ENCODE measurements at regions not wholly inside any gene's neighbourhood (a gene's known extent, or its start where the extent isn't known, plus 50 kb on each side); places are given as distances from the start of the nearest gene placed in this dataset.

- H3K36me3 ChIP-seq (ENCODE audit: insufficient read depth, low read length), result no peaks in the 10 kb centered on the region
- H2AFZ ChIP-seq (ENCODE audit: low read depth, low read length), result no peak overlapping the region
- H3K9me3 ChIP-seq (ENCODE audit: insufficient read depth, low read length, severe bottlenecking), result no peaks in the 10 kb centered on the region
- no peak overlapping the region for H3K27ac ChIP-seq (ENCODE audit: low read length)
- H3K27me3 ChIP-seq (ENCODE audit: insufficient read depth, low read length, poor library complexity), result no peaks in the 10 kb centered on the region
- H3K4me1 ChIP-seq (ENCODE audit: insufficient read depth, low read length), result no peaks in the 10 kb centered on the region
- no peaks in the 10 kb centered on the region for H4K20me1 ChIP-seq (ENCODE audit: insufficient read depth, low read length)
- no peak overlapping the region for H3K4me2 ChIP-seq (ENCODE audit: insufficient read depth, low read length)
- no peak for ATAC-seq (ENCODE audit: insufficient read depth, low read depth)
- no peak for DNase-seq
- no peak overlapping the region for H3K9ac ChIP-seq (ENCODE audit: low read depth, low read length)
- TF ChIP-seq EZH2 (IDR thresholded peaks at IDR 0.05; ENCODE audit: borderline replicate concordance, low read depth, low read length, severe bottlenecking), result no peak
- TF ChIP-seq, protein P1, sequence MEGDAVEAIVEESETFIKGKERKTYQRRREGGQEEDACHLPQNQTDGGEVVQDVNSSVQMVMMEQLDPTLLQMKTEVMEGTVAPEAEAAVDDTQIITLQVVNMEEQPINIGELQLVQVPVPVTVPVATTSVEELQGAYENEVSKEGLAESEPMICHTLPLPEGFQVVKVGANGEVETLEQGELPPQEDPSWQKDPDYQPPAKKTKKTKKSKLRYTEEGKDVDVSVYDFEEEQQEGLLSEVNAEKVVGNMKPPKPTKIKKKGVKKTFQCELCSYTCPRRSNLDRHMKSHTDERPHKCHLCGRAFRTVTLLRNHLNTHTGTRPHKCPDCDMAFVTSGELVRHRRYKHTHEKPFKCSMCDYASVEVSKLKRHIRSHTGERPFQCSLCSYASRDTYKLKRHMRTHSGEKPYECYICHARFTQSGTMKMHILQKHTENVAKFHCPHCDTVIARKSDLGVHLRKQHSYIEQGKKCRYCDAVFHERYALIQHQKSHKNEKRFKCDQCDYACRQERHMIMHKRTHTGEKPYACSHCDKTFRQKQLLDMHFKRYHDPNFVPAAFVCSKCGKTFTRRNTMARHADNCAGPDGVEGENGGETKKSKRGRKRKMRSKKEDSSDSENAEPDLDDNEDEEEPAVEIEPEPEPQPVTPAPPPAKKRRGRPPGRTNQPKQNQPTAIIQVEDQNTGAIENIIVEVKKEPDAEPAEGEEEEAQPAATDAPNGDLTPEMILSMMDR (IDR thresholded peaks at IDR 0.05; ENCODE audit: borderline replicate concordance, extremely low read depth, low read length, poor library complexity, severe bottlenecking), result no peak
- H3K4me3 ChIP-seq (ENCODE audit: low read depth in 1 of 2, low read length in 2 of 2), result no peak overlapping the region
- H3K79me2 ChIP-seq (ENCODE audit: insufficient read depth, low read length), result no peaks in the 10 kb centered on the region
Measured at GRCh38 chr9:84556556-84556955, 113.0 kb upstream of the NTRK2 start.

DNA sequence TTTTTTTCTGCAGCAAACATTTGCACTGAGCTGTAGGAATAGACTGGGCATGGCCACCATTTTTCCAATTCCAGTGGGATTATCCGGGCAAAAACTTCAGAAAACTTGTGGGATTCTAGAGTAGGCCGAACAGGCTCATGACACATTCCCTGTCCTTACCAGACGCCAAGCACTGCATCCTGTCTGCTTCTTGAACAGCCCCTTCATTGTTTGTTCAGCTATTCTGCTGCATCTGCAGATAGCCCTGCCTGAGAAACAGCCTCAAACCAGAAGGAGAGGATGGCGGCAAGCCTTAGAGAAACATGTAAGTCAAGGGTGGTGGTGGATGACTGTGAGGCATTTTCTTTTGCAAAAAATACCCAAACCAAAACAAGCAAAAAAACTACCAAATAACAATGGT, 111.8 kb upstream of the NTRK2 start:
- Histone ChIP-seq H3K4me2 (ENCODE audit: insufficient read depth, low read length) (no peak overlapping the region), H3K4me1 (ENCODE audit: insufficient read depth, low read length) (no peaks in the 10 kb centered on the region), H3K4me3 (ENCODE audit: low read depth in 1 of 2, low read length in 2 of 2) (no peak overlapping the region), H3K79me2 (ENCODE audit: insufficient read depth, low read length) (no peaks in the 10 kb centered on the region), H2AFZ (ENCODE audit: low read depth, low read length) (no peak overlapping the region), H4K20me1 (ENCODE audit: insufficient read depth, low read length) (no peaks in the 10 kb centered on the region), H3K36me3 (ENCODE audit: insufficient read depth, low read length) (no peaks in the 10 kb centered on the region), H3K27me3 (ENCODE audit: insufficient read depth, low read length, poor library complexity) (no peaks in the 10 kb centered on the region), H3K9ac (ENCODE audit: low read depth, low read length) (no peak overlapping the region), H3K9me3 (ENCODE audit: insufficient read depth, low read length, severe bottlenecking) (no peaks in the 10 kb centered on the region), H3K27ac (ENCODE audit: low read length) (no peak overlapping the region)
- TF ChIP-seq, protein P1 (IDR thresholded peaks at IDR 0.05; ENCODE audit: borderline replicate concordance, extremely low read depth, low read length, poor library complexity, severe bottlenecking), result no peak
- no peak for TF ChIP-seq EZH2 (IDR thresholded peaks at IDR 0.05; ENCODE audit: borderline replicate concordance, low read depth, low read length, severe bottlenecking)
- no peak for DNase-seq
- ATAC-seq (ENCODE audit: insufficient read depth, low read depth), result no peak

GRCh38 chr9:84563691-84564090, 105.8 kb upstream of the NTRK2 start:
- no peak for ATAC-seq (ENCODE audit: insufficient read depth, low read depth)

More at GRCh38 chr9:84563691-84564090, 105.8 kb upstream of the NTRK2 start:
- Histone ChIP-seq H3K27ac (ENCODE audit: low read length) (no peak overlapping the region), H3K27me3 (ENCODE audit: insufficient read depth, low read length, poor library complexity) (no peaks in the 10 kb centered on the region), H2AFZ (ENCODE audit: low read depth, low read length) (no peak overlapping the region), H4K20me1 (ENCODE audit: insufficient read depth, low read length) (no peaks in the 10 kb centered on the region), H3K4me1 (ENCODE audit: insufficient read depth, low read length) (no peaks in the 10 kb centered on the region), H3K4me2 (ENCODE audit: insufficient read depth, low read length) (no peak overlapping the region), H3K79me2 (ENCODE audit: insufficient read depth, low read length) (no peaks in the 10 kb centered on the region), H3K36me3 (ENCODE audit: insufficient read depth, low read length) (no peaks in the 10 kb centered on the region), H3K9ac (ENCODE audit: low read depth, low read length) (no peak overlapping the region), H3K4me3 (ENCODE audit: low read depth in 1 of 2, low read length in 2 of 2) (no peak overlapping the region), H3K9me3 (ENCODE audit: insufficient read depth, low read length, severe bottlenecking) (no peaks in the 10 kb centered on the region)
- DNase-seq, result no peak
- no peak for TF ChIP-seq EZH2 (IDR thresholded peaks at IDR 0.05; ENCODE audit: borderline replicate concordance, low read depth, low read length, severe bottlenecking)
- TF ChIP-seq, protein P1 (IDR thresholded peaks at IDR 0.05; ENCODE audit: borderline replicate concordance, extremely low read depth, low read length, poor library complexity, severe bottlenecking), result no peak
